Activated T-helper 2 cell treated with anti-CD3 and anti-CD28 coated beads, Interferon-gamma antibody, Interleukin-2, Interleukin-4, amounts not matched to agents 10 μg/mL and 5 μg/mL and 100 μg/mL, durations not matched to agents 14 hours and 24 hours and 36 hours (primary cell): ENCODE measurements at regions not wholly inside any gene's neighbourhood (a gene's known extent, or its start where the extent isn't known, plus 50 kb on each side); places are given as distances from the start of the nearest gene placed in this dataset.
"Not testable (repeated sequence)": the region's sequence is repeated elsewhere in the genome, so short reads cannot be mapped to it uniquely, and the experiment has no call there.

Experiments used
- DNase-seq: peaks from one replicate; pipeline ENCODE4 v3.0.0; 2021; ENCODE audit warnings: low spot score
- H3K27ac Mint-ChIP-seq: one replicate; pipeline ENCODE4 v1.8.0; 2021; ENCODE audit warnings: mixed read lengths
- H3K27me3 Mint-ChIP-seq: one replicate; pipeline ENCODE4 v1.8.0; 2021; ENCODE audit warnings: low read depth, mixed read lengths
- H3K36me3 Mint-ChIP-seq: one replicate; pipeline ENCODE4 v1.8.0; 2021; ENCODE audit warnings: low read depth, mixed read lengths
- H3K4me1 Mint-ChIP-seq: one replicate; pipeline ENCODE4 v1.8.0; 2021; ENCODE audit warnings: low read depth, mixed read lengths
- H3K4me3 Mint-ChIP-seq: one replicate; pipeline ENCODE4 v1.8.0; 2021; ENCODE audit warnings: low read depth, mild to moderate bottlenecking, moderate library complexity, mixed read lengths
- H3K9me3 Mint-ChIP-seq: one replicate; pipeline ENCODE4 v1.8.0; 2021; ENCODE audit warnings: mixed read lengths
- intact Hi-C: fragments of 100-400 bp; cut with micrococcal nuclease; formaldehyde crosslinking; loops from one replicate; pipeline ENCODE4 v1.15.1; 2023

DNA sequence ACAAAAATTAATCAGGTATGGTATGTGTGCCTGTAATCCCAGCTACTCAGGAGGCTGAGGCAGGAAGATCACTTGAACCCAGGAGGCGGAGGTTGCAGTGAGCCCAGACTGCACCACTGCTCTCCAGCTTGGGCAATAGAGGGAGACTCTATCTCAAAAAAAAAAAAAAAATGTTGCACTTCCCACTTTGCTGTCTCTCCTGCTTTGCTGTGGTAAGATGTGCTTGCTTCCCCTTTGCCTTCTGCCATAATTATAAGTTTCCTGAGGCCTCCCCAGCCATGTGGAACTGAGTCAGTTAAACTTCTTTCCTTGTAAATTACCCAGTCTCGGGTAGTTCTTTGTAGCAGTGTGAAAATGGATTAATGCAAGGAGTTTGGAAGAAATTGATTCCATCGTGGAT lies 120.3 kb upstream of the CFAP20DC start:
- H3K27me3 Mint-ChIP-seq = peaks cover 14% of the 10 kb centered on the region
- intact Hi-C loops, H3K9me3 Mint-ChIP-seq, DNase-seq, H3K4me1 Mint-ChIP-seq, H3K4me3 Mint-ChIP-seq, H3K36me3 Mint-ChIP-seq, H3K27ac Mint-ChIP-seq: not testable (repeated sequence)

DNA sequence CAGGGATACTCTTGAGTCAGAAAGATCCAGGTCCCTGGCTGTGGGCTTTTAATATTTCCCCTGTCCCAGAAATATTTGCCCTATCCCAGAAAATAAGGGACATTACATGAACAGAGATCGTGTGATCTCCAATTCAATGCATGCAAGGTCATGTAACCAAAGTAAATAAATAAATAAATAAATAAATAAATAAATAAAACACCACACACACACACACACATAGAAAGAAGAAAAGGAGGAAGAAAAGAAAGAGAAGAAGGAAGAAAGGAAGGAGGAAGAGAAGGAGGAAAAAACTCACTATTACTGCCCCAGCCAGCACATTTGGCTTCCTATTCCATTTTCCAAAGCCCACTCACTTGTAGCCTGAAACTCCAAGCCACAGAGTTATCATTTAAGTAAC lies 117.9 kb upstream of the CFAP20DC start:
- H3K4me1 Mint-ChIP-seq = no peaks in the 10 kb centered on the region
- H3K9me3 Mint-ChIP-seq = no peaks in the 10 kb centered on the region
- DNase-seq = no peak
- no peaks in the 10 kb centered on the region for H3K36me3 Mint-ChIP-seq
- intact Hi-C loops = no loop called here
- no peak overlapping the region for H3K27ac Mint-ChIP-seq
- H3K4me3 Mint-ChIP-seq = no peak overlapping the region
- H3K27me3 Mint-ChIP-seq = peaks cover 14% of the 10 kb centered on the region

DNA sequence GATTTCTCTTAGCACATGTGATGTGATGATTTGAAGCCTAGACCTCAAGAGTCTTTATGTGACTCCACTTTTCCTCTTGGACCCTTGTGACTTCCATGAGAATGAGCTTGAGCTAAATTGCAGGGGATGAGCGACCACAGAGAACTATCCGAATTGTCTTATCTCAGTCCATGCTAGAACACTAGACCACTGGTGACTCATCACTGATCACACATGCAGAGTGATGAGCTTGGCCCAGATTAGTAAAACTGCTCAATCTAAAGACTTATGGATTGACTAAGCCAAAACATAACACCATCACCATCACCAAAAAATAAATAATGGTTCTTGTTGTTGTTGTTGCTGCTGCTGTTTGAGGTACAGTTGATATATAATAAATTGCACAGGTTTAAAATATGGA lies 114.1 kb upstream of the CFAP20DC start:
- Mint-ChIP-seq H3K9me3 (no peaks in the 10 kb centered on the region), H3K4me3 (no peak overlapping the region), H3K27me3 (peaks cover 15% of the 10 kb centered on the region), H3K36me3 (no peaks in the 10 kb centered on the region), H3K27ac (no peak overlapping the region), H3K4me1 (no peaks in the 10 kb centered on the region)
- DNase-seq = no peak
- intact Hi-C loops = no loop called here

DNA sequence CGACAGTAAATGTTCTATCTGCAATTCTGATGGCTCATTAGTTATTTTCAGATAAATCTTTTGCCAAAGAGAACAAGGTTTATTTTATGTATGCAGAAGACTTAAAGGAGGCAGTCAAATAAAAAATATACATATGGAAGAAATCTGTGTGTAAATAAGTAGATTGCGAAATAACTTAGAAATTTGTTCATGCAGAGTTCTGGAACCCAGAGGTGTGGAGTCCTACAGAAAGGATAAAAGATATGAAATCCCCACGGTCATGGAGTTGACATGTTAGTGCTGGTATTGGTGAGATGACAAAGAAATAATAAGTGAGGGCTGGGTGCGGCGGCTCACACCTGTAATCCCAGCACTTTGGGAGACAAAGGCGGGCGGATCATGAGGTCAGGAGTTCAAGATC lies 111.2 kb upstream of the CFAP20DC start:
- no peaks in the 10 kb centered on the region for H3K36me3 Mint-ChIP-seq
- H3K9me3 Mint-ChIP-seq = no peaks in the 10 kb centered on the region
- DNase-seq = no peak
- H3K27me3 Mint-ChIP-seq = peaks cover 9% of the 10 kb centered on the region
- intact Hi-C loops = no loop called here
- no peak overlapping the region for H3K27ac Mint-ChIP-seq
- H3K4me1 Mint-ChIP-seq = no peaks in the 10 kb centered on the region
- no peak overlapping the region for H3K4me3 Mint-ChIP-seq

DNA sequence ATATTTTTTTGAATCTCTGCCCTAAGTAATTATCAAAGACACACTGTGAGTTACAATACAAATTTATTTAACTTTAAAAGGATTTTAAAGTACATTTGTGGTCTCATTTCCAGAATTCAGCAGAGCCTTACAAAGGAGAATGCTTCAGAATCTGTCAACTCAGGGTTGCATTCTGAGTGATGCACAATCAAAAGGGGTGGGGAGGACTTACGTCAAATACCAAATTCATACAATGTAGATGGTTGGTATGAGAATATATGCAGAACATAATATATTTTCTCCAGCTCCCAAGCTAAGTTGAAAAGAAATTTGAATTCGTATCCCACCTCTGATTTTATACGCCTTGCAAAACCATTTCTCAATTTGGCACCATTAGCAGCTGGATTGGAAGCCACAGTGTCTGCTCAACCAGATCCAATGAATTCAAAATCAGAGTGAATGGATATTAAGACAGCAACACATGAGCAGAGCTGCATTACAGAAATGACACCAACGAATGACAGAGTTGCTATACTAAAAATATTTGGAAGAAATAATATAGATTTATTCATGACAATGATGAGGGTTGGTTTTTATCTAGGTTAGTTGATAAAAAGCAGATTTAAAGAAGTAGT lies 110.4 kb upstream of the CFAP20DC start:
- Mint-ChIP-seq H3K27me3 (peaks cover 9% of the 10 kb centered on the region), H3K4me3 (no peak overlapping the region), H3K36me3 (no peaks in the 10 kb centered on the region), H3K27ac (no peak overlapping the region), H3K9me3 (no peaks in the 10 kb centered on the region), H3K4me1 (no peaks in the 10 kb centered on the region)
- intact Hi-C loops = no loop called here
- DNase-seq = no peak

DNA sequence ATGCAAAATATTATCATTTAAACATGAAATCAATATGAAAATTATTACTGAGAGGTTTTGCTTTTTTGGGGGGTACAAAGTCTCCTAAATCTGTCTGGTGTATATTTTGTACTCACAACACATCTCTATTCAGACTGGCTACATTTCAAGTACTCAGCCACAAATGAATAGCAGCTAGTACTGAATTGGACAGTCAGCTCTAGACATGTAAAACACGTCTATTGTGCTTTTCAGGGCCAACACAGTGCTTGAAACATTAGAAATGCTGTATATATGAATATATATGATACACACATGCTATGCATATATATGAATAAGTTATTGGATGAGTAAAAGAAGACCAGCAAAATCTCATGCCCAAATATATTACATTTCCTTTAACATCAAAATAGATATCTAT lies 103.8 kb upstream of the CFAP20DC start:
- H3K27ac Mint-ChIP-seq = no peak overlapping the region
- H3K4me3 Mint-ChIP-seq = no peak overlapping the region
- H3K4me1 Mint-ChIP-seq = no peaks in the 10 kb centered on the region
- DNase-seq = no peak
- H3K27me3 Mint-ChIP-seq = peaks cover 8% of the 10 kb centered on the region
- intact Hi-C loops = no loop called here
- no peaks in the 10 kb centered on the region for H3K9me3 Mint-ChIP-seq
- H3K36me3 Mint-ChIP-seq = no peaks in the 10 kb centered on the region

DNA sequence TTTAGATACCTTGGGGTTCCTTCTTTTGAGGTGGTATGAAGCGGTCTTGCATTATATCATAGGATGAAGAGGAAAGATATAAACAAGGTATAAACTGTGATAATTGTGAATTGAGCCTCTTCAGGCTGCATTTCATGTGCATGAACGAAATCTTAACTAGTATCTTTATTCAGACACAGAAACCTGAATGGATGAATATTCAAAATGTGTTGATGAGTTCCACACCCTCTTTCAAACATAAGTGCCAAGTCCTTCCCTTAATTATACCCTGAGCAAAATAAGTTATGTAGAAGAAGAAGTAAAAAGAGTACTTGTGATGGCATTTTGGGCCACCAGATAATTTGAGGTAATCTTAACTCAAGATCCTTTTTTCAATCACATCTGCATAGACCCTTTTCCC lies 103.1 kb upstream of the CFAP20DC start:
- intact Hi-C loops = no loop called here
- no peak overlapping the region for H3K4me3 Mint-ChIP-seq
- H3K27me3 Mint-ChIP-seq = peaks cover 6% of the 10 kb centered on the region
- DNase-seq = no peak
- no peaks in the 10 kb centered on the region for H3K4me1 Mint-ChIP-seq
- no peak overlapping the region for H3K27ac Mint-ChIP-seq
- no peaks in the 10 kb centered on the region for H3K36me3 Mint-ChIP-seq
- peaks cover under 1% of the 10 kb centered on the region for H3K9me3 Mint-ChIP-seq

DNA sequence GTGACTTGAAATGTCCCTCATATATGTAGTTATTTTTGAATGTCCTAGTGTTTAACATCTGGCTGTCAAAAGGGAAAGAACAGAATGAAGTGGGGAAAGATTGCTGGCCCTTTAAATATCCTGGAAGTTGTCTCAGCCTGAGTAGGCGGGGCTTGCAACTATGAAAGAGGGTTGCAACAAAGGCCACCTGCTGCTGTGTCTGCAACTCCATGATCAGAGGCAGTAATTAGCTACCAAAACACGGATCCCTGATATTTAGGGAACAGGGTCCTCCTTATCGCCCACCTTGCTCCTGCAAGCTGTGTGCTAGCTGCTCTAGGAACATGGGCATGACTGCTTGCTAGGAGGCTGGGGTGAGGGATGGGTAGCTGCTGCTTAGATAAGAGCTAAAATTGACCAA lies 100.2 kb upstream of the CFAP20DC start:
- no peak overlapping the region for H3K27ac Mint-ChIP-seq
- no peak for DNase-seq
- no peaks in the 10 kb centered on the region for H3K4me1 Mint-ChIP-seq
- no peaks in the 10 kb centered on the region for H3K36me3 Mint-ChIP-seq
- H3K9me3 Mint-ChIP-seq = peaks cover 6% of the 10 kb centered on the region
- H3K27me3 Mint-ChIP-seq = peaks cover 4% of the 10 kb centered on the region
- intact Hi-C loops = no loop called here
- no peak overlapping the region for H3K4me3 Mint-ChIP-seq

DNA sequence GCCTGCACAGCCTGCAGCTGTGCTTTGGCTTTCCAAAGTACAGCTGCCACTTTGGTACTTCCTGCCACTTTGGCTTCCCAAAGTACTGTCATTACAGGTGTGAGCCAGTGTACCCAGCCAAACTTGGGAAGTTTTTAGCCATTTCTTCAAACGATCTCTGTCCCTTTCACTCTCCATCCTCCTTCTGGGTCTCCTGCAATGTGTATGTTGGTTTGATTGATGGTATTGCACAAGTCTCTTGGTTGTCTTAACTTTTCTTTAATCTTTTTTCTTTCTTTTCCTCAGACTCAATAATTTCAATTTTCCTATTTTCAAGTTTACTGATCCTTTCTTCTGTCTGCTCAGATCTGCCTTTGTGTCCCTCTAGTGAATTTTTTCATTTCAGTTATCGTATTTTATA lies 99.3 kb upstream of the CFAP20DC start:
- Mint-ChIP-seq H3K9me3 (peaks cover 6% of the 10 kb centered on the region), H3K27me3 (peaks cover 4% of the 10 kb centered on the region), H3K27ac (no peak overlapping the region), H3K4me3 (no peak overlapping the region), H3K4me1 (no peaks in the 10 kb centered on the region), H3K36me3 (no peaks in the 10 kb centered on the region)
- intact Hi-C loops = no loop called here
- DNase-seq = no peak

DNA sequence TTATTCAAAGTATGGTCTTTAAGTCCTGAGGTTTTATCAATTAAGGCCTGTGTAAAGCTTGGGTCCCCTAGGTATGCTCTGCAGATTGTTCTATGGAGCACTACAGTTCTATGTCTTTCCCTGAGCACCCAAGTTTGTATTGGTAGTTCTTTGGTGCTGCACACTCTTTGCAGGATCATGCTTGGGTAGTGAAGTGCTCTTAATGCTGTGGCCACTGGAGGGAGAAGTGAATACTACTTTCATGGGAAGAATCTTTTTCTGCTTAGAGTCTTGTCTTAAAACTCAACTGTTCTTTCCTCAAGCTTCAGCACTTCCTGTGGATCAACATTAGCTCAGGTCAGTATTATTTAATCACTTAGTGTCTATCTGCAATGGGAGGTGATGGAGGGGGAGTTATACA lies 93.6 kb upstream of the CFAP20DC start:
- H3K36me3 Mint-ChIP-seq = no peaks in the 10 kb centered on the region
- H3K27me3 Mint-ChIP-seq = peaks cover 4% of the 10 kb centered on the region
- intact Hi-C loops = no loop called here
- no peak overlapping the region for H3K27ac Mint-ChIP-seq
- H3K4me1 Mint-ChIP-seq = no peaks in the 10 kb centered on the region
- H3K4me3 Mint-ChIP-seq = no peak overlapping the region
- peaks cover 6% of the 10 kb centered on the region for H3K9me3 Mint-ChIP-seq
- DNase-seq = no peak

DNA sequence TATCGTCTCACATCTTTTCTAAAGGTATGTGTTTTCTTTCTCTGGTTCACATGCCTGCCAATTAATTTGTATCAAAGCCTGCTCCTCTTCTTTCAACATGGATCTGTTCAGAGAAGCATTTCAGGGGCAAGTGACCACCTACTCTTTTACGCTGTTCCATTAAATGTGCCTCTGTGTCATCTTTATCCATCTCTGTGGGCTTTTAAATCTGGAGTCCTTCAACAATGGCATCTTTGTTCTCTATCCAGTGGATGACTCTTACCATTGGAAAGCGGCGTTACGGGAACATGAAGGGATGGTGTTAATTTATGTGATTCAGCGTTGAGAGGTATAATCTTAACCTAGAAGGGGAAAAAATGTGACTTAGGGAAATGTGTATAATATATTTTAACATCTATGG lies 92.7 kb upstream of the CFAP20DC start:
- Mint-ChIP-seq H3K4me3 (no peak overlapping the region), H3K36me3 (no peaks in the 10 kb centered on the region), H3K27ac (no peak overlapping the region), H3K4me1 (no peaks in the 10 kb centered on the region), H3K9me3 (peaks cover 2% of the 10 kb centered on the region), H3K27me3 (peaks cover 4% of the 10 kb centered on the region)
- DNase-seq = no peak
- intact Hi-C loops = no loop called here

DNA sequence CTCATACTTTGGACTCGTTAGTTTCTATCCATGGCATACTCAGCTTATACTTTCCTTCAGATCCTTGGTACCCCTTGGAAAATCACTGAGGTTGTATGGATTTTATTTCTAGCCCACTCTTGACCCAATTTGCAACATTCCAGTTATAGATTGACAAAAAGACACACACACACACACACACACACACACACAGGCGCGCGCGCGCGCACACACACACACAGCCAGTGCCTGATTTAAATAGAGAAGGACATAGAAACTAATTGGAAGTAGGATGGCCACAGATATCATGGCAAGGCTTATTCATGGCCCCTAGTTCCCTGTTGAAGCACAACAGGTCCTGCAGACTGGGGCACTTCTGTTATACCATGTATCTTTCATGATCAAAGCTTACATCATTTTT lies 89.1 kb upstream of the CFAP20DC start:
- H3K4me1 Mint-ChIP-seq = no peaks in the 10 kb centered on the region
- no peak for DNase-seq
- no peaks in the 10 kb centered on the region for H3K36me3 Mint-ChIP-seq
- H3K4me3 Mint-ChIP-seq = no peak overlapping the region
- H3K9me3 Mint-ChIP-seq = no peaks in the 10 kb centered on the region
- intact Hi-C loops = no loop called here
- no peak overlapping the region for H3K27ac Mint-ChIP-seq
- peaks cover 7% of the 10 kb centered on the region for H3K27me3 Mint-ChIP-seq

DNA sequence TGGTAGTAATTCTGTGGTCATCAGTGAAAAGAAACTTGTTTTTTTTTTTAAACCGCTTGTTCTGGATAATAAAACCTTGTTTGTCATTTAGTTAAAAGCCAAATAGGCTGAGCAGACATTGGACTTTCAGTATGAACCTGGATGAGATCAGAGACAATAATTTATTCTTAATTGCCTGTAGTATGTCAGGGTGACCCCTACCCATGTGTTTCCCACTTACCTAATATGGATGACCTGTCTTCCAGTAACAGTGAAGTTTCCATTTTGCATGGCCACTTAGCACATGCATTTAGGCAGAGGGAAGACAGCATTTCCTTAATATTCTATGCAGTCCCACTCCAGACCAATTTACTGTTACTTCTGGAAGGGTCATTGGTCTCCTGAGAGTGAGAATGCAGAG lies 87.6 kb upstream of the CFAP20DC start:
- Mint-ChIP-seq H3K4me3 (no peak overlapping the region), H3K36me3 (no peaks in the 10 kb centered on the region), H3K27ac (no peak overlapping the region), H3K4me1 (no peaks in the 10 kb centered on the region), H3K27me3 (peaks cover 13% of the 10 kb centered on the region), H3K9me3 (no peaks in the 10 kb centered on the region)
- intact Hi-C loops = no loop called here
- DNase-seq = no peak

DNA sequence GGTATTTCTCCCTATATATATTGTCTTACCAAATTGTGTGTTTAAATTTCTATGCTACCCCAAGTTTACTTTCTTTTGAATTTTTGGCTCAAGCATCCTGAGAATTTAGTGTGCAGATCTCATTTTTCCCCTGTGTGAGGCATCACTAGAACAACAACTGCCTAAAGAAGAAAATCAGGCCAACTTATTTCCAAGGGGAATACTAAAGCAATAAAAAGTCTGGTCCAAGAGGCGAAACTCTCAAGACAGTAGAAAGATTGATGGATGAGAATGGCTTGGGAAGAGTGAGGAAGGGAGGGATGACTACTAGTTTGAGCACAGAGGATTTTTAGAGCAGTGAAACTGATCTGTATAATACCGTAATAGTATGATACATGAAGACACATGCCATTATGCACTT lies 86.3 kb upstream of the CFAP20DC start:
- Mint-ChIP-seq H3K27ac (no peak overlapping the region), H3K4me1 (no peaks in the 10 kb centered on the region)
- intact Hi-C loops = no loop called here

More for the DNA sequence above, 86.3 kb upstream of the CFAP20DC start:
- no peak overlapping the region for H3K4me3 Mint-ChIP-seq
- peaks cover 11% of the 10 kb centered on the region for H3K27me3 Mint-ChIP-seq
- no peaks in the 10 kb centered on the region for H3K36me3 Mint-ChIP-seq
- no peaks in the 10 kb centered on the region for H3K9me3 Mint-ChIP-seq
- DNase-seq = no peak
